ENCODE measurements at regions not wholly inside any gene's neighbourhood (a gene's known extent, or its start where the extent isn't known, plus 50 kb on each side); places are given as distances from the start of the nearest gene placed in this dataset.

DNA sequence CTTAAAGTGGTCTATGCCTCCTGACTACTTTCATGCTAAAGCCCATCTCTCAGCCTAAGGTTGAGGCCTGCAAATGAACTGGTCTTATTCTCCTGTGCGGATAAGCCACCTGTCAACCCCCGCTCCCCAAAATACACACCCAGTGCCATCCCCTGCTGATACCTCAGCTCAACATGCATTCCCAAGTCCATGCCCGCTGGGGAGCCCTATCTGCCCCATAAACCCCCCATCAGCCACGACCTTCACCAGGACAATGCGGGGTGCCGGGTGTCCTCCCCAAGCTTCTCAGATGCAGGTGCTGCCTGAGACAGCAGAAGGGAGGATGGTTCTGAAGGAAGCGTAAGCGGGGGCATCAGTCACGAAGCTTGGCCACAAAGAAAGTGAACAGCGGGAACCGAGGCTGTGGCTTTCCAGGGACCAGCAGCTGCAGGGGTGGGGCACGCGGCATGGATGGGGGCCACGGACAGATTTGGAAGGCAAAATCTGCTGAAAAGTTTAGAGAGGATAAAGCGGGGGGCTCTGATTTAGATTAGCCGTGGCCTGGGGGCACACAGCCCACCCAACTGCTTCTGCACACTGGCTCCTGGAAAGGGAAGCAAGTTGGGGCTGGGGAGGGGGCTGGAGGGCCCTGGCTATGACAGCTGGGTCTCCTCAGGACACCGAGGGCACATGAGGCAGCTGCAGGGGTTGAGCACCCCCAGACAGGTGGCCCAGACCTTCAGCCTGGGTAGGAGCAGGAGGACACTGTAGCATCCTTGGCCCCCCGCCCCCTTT is 1391.9 kb downstream of the TBC1D22A start:
- H3K27me3 ChIP-seq (ENCODE audit: control insufficient read depth, insufficient read depth, low read length), result no peaks in the 10 kb centered on the region

DNA sequence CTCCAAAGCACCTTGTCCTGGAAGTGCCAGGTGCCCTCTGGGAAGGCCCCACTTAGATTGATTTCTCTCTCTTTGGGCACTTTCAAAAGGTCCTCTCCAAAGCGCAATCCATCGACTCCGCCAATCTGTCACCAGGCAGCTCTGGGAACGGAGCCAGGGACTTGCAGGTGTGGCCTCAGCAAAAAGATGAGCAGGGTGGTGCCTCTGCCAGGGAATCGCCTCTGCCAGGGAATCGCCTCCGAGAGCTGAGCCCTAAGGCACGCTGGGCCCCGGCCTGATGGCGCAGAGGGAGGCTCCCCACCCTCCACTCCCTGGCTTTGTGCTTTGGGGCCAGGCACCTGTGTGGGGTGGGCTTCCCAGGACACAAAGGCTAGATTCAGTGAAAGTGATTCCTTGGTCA is 1391.3 kb downstream of the TBC1D22A start:
- DNase-seq (ENCODE audit: low read depth) (no peak), FAIRE-seq (no peak)
- TF ChIP-seq, protein P1, sequence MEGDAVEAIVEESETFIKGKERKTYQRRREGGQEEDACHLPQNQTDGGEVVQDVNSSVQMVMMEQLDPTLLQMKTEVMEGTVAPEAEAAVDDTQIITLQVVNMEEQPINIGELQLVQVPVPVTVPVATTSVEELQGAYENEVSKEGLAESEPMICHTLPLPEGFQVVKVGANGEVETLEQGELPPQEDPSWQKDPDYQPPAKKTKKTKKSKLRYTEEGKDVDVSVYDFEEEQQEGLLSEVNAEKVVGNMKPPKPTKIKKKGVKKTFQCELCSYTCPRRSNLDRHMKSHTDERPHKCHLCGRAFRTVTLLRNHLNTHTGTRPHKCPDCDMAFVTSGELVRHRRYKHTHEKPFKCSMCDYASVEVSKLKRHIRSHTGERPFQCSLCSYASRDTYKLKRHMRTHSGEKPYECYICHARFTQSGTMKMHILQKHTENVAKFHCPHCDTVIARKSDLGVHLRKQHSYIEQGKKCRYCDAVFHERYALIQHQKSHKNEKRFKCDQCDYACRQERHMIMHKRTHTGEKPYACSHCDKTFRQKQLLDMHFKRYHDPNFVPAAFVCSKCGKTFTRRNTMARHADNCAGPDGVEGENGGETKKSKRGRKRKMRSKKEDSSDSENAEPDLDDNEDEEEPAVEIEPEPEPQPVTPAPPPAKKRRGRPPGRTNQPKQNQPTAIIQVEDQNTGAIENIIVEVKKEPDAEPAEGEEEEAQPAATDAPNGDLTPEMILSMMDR (IDR thresholded peaks at IDR 0.05; ENCODE audit: insufficient read depth, low read length, severe bottlenecking), result no peak
- Histone ChIP-seq H3K4me3 (ENCODE audit: low read depth, low read length) (no peak overlapping the region), H3K36me3 (ENCODE audit: control insufficient read depth, insufficient read depth, low read length) (no peaks in the 10 kb centered on the region), H3K27me3 (ENCODE audit: control insufficient read depth, insufficient read depth, low read length) (no peaks in the 10 kb centered on the region)

More for the DNA sequence above, 1391.9 kb downstream of the TBC1D22A start:
- FAIRE-seq (no peak), DNase-seq (ENCODE audit: low read depth) (no peak)
- Histone ChIP-seq H3K4me3 (ENCODE audit: low read depth, low read length) (no peak overlapping the region), H3K36me3 (ENCODE audit: control insufficient read depth, insufficient read depth, low read length) (no peaks in the 10 kb centered on the region)
- TF ChIP-seq, protein P1 (IDR thresholded peaks at IDR 0.05; ENCODE audit: insufficient read depth, low read length, severe bottlenecking), result no peak

DNA sequence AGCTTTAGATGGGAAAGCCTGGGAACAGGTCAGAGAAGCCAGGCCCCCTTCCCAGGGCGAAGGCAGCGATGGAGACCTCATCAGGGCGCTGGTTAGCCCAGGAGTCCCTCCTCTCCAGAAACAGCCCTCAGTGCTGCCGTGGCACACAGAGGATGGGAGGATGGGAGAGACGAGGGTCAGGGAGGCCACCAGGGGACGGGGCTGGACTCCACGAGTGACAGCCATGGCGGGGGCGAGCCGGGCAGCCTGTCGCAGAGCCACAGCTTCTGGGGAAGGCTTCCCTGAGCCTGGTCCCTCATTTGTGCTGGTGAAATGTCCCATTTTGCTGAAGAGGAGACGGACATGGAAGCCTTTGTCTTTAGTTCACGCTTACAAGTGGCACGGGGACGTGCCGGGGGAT is 1390.5 kb downstream of the TBC1D22A start:
- Histone ChIP-seq H3K27me3 (ENCODE audit: control insufficient read depth, insufficient read depth, low read length) (no peaks in the 10 kb centered on the region), H3K36me3 (ENCODE audit: control insufficient read depth, insufficient read depth, low read length) (no peaks in the 10 kb centered on the region), H3K4me3 (ENCODE audit: low read depth, low read length) (no peak overlapping the region)
- DNase-seq (ENCODE audit: low read depth) (no peak), FAIRE-seq (no peak)
- TF ChIP-seq, protein P1 (IDR thresholded peaks at IDR 0.05; ENCODE audit: insufficient read depth, low read length, severe bottlenecking), result no peak

DNA sequence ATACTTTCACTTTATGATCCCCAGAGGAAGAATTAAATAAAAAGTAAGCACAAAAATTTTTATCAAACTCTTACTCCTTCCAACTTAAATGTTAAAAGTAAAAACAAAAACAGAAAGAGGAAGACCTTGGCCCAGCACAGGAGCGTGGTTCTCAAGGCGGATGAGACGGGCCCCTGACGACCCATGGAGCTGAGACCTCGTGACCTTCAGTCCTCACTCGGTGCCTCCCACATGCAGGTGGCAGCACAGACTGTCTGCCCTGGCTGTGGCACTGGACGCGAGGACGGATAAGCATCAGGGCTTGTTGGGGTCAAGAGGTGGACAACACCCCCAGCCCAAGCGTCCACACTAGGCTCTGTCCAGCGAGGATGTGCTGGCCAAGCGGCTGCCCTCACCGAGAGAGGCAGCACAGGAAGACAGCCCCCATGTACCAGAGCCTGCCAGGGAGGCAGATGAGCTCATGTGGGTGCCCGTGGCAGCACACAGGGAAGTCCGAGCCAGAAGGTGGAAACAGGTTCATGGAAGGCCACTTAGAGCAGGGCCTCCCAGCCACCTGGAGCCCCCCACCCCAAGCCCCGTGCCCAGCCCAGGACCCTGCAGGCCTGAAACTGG is 1389.8 kb downstream of the TBC1D22A start:
- no peaks in the 10 kb centered on the region for H3K36me3 ChIP-seq (ENCODE audit: control insufficient read depth, insufficient read depth, low read length)
- TF ChIP-seq, protein P1 (IDR thresholded peaks at IDR 0.05; ENCODE audit: insufficient read depth, low read length, severe bottlenecking), result no peak
- FAIRE-seq, result no peak

DNA sequence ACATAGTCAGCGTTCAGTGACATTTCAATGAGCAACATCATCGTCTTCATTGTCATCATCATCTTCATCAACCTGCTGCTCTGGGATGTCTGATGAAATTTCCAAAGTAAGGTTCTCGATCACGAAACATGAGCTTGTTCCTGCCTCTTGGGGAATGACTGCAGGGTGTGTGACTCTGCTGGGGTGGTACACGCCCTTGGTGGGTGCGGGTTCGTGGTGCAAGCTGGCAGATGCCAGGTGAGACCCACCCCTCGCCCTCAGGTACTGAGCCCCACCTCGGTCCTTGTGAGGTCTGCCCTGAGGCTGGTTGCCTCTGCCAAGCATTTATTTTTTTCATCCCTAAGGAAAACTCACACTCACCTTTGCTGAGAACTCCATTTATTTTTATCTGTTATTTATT is 1389.2 kb downstream of the TBC1D22A start:
- FAIRE-seq, result no peak
- no peaks in the 10 kb centered on the region for H3K27me3 ChIP-seq (ENCODE audit: control insufficient read depth, insufficient read depth, low read length)

More for the DNA sequence above, 1389.8 kb downstream of the TBC1D22A start:
- no peak for DNase-seq (ENCODE audit: low read depth)
- Histone ChIP-seq H3K4me3 (ENCODE audit: low read depth, low read length) (no peak overlapping the region), H3K27me3 (ENCODE audit: control insufficient read depth, insufficient read depth, low read length) (no peaks in the 10 kb centered on the region)

More for the DNA sequence above, 1389.2 kb downstream of the TBC1D22A start:
- Histone ChIP-seq H3K36me3 (ENCODE audit: control insufficient read depth, insufficient read depth, low read length) (no peaks in the 10 kb centered on the region), H3K4me3 (ENCODE audit: low read depth, low read length) (no peak overlapping the region)
- no peak for DNase-seq (ENCODE audit: low read depth)
- TF ChIP-seq, protein P1 (IDR thresholded peaks at IDR 0.05; ENCODE audit: insufficient read depth, low read length, severe bottlenecking), result no peak

All from bronchial epithelial cell (primary cell).